HL-60 (cell line): ENCODE measurements at regions not wholly inside any gene's neighbourhood (a gene's known extent, or its start where the extent isn't known, plus 50 kb on each side); places are given as distances from the start of the nearest gene placed in this dataset.

ENCODE experiments used
- CTCF ChIP-seq: IDR thresholded peaks from one replicate; pipeline ENCODE4 v1.5.1; 2011; ENCODE audit warnings: low read length, control low read depth, inconsistent platforms; ENCODE audit not compliant: insufficient read depth
- REST ChIP-seq: IDR thresholded peaks from 2 replicates; pipeline ENCODE4 v1.6.1; 2012; ENCODE audit warnings: low read depth; ENCODE audit not compliant: insufficient replicate concordance
- SPI1 ChIP-seq: IDR thresholded peaks from 2 replicates; pipeline ENCODE4 v1.6.1; 2012; ENCODE audit warnings: low read depth, mild to moderate bottlenecking, borderline replicate concordance

GRCh38 chr15:66841953-66842681, 140.1 kb downstream of the SMAD6 start:
- TF ChIP-seq CTCF (no peak), REST (no peak), SPI1 (no peak)
